ENCODE measurements at regions not wholly inside any gene's neighbourhood (a gene's known extent, or its start where the extent isn't known, plus 50 kb on each side); places are given as distances from the start of the nearest gene placed in this dataset.

- no peak overlapping the region for H3K4me3 Mint-ChIP-seq
- H3K9me3 Mint-ChIP-seq (ENCODE audit: insufficient read depth), result peaks cover 1% of the 10 kb centered on the region
- no peaks in the 10 kb centered on the region for H3K27me3 Mint-ChIP-seq (ENCODE audit: low read depth)
- H3K4me1 Mint-ChIP-seq (ENCODE audit: low read depth), result no peaks in the 10 kb centered on the region
- no peaks in the 10 kb centered on the region for H3K36me3 Mint-ChIP-seq (ENCODE audit: low read depth)
- ATAC-seq, result no peak
- CTCF ChIA-PET, result no interaction called here
- no peak overlapping the region for H3K27ac Mint-ChIP-seq
- no peak for DNase-seq
- POLR2A ChIA-PET, result no interaction called here
Observed at GRCh38 chr9:23229890-23230317, 596.1 kb downstream of the ELAVL2 start.

- DNase-seq (no peak), ATAC-seq (no peak)
- Mint-ChIP-seq H3K4me3 (no peak overlapping the region), H3K9me3 (ENCODE audit: insufficient read depth) (peaks cover 9% of the 10 kb centered on the region), H3K4me1 (ENCODE audit: low read depth) (no peaks in the 10 kb centered on the region), H3K27ac (no peak overlapping the region), H3K36me3 (ENCODE audit: low read depth) (no peaks in the 10 kb centered on the region), H3K27me3 (ENCODE audit: low read depth) (no peaks in the 10 kb centered on the region)
- POLR2A ChIA-PET, result no interaction called here
- CTCF ChIA-PET, result no interaction called here
Observed at GRCh38 chr9:23232831-23233230, 593.2 kb downstream of the ELAVL2 start.

- peaks cover 8% of the 10 kb centered on the region for H3K9me3 Mint-ChIP-seq (ENCODE audit: insufficient read depth)
- ChIA-PET CTCF (no interaction called here), POLR2A (no interaction called here)
- no peaks in the 10 kb centered on the region for H3K4me1 Mint-ChIP-seq (ENCODE audit: low read depth)
- DNase-seq, result no peak
- H3K4me3 Mint-ChIP-seq, result no peak overlapping the region
- H3K27ac Mint-ChIP-seq, result no peak overlapping the region
- H3K27me3 Mint-ChIP-seq (ENCODE audit: low read depth), result no peaks in the 10 kb centered on the region
- no peaks in the 10 kb centered on the region for H3K36me3 Mint-ChIP-seq (ENCODE audit: low read depth)
- no peak for ATAC-seq
Observed at GRCh38 chr9:23243523-23243922, 582.5 kb downstream of the ELAVL2 start.

- Mint-ChIP-seq H3K27me3 (ENCODE audit: low read depth) (no peaks in the 10 kb centered on the region), H3K27ac (no peak overlapping the region), H3K9me3 (ENCODE audit: insufficient read depth) (peaks cover 9% of the 10 kb centered on the region), H3K36me3 (ENCODE audit: low read depth) (no peaks in the 10 kb centered on the region), H3K4me1 (ENCODE audit: low read depth) (no peaks in the 10 kb centered on the region), H3K4me3 (no peak overlapping the region)
- CTCF ChIA-PET, result no interaction called here
- POLR2A ChIA-PET, result no interaction called here
- ATAC-seq (no peak), DNase-seq (no peak)
Observed at GRCh38 chr9:23245067-23245466, 581.0 kb downstream of the ELAVL2 start.

GRCh38 chr9:23254404-23255184 is 571.4 kb downstream of the ELAVL2 start:
- ChIA-PET POLR2A (no interaction called here), CTCF (no interaction called here)
- ATAC-seq (no peak), DNase-seq (no peak)
- peaks cover 17% of the 10 kb centered on the region for H3K9me3 Mint-ChIP-seq (ENCODE audit: insufficient read depth)
- H3K27me3 Mint-ChIP-seq (ENCODE audit: low read depth), result no peaks in the 10 kb centered on the region
- no peaks in the 10 kb centered on the region for H3K4me1 Mint-ChIP-seq (ENCODE audit: low read depth)
- no peak overlapping the region for H3K27ac Mint-ChIP-seq
- H3K4me3 Mint-ChIP-seq, result no peak overlapping the region
- H3K36me3 Mint-ChIP-seq (ENCODE audit: low read depth), result no peaks in the 10 kb centered on the region

- no peaks in the 10 kb centered on the region for H3K27me3 Mint-ChIP-seq (ENCODE audit: low read depth)
Observed at GRCh38 chr9:23255346-23255745, 570.7 kb downstream of the ELAVL2 start.

GRCh38 chr9:23258569-23258968 is 567.5 kb downstream of the ELAVL2 start:
- Mint-ChIP-seq H3K4me3 (no peak overlapping the region), H3K4me1 (ENCODE audit: low read depth) (no peaks in the 10 kb centered on the region), H3K27me3 (ENCODE audit: low read depth) (no peaks in the 10 kb centered on the region), H3K36me3 (ENCODE audit: low read depth) (no peaks in the 10 kb centered on the region), H3K27ac (no peak overlapping the region), H3K9me3 (ENCODE audit: insufficient read depth) (peaks cover 10% of the 10 kb centered on the region)
- ChIA-PET POLR2A (no interaction called here), CTCF (no interaction called here)
- DNase-seq (no peak), ATAC-seq (no peak)

More at GRCh38 chr9:23255346-23255745, 570.7 kb downstream of the ELAVL2 start:
- DNase-seq (no peak), ATAC-seq (no peak)
- Mint-ChIP-seq H3K4me3 (no peak overlapping the region), H3K9me3 (ENCODE audit: insufficient read depth) (peaks cover 13% of the 10 kb centered on the region), H3K27ac (no peak overlapping the region), H3K4me1 (ENCODE audit: low read depth) (no peaks in the 10 kb centered on the region), H3K36me3 (ENCODE audit: low read depth) (no peaks in the 10 kb centered on the region)
- ChIA-PET POLR2A (no interaction called here), CTCF (no interaction called here)

- H3K36me3 Mint-ChIP-seq (ENCODE audit: low read depth), result no peaks in the 10 kb centered on the region
- H3K9me3 Mint-ChIP-seq (ENCODE audit: insufficient read depth), result peaks cover 12% of the 10 kb centered on the region
- POLR2A ChIA-PET, result no interaction called here
- H3K4me1 Mint-ChIP-seq (ENCODE audit: low read depth), result no peaks in the 10 kb centered on the region
- no peak for DNase-seq
- CTCF ChIA-PET, result no interaction called here
- ATAC-seq, result no peak
- no peaks in the 10 kb centered on the region for H3K27me3 Mint-ChIP-seq (ENCODE audit: low read depth)
- H3K27ac Mint-ChIP-seq, result no peak overlapping the region
- no peak overlapping the region for H3K4me3 Mint-ChIP-seq
Observed at GRCh38 chr9:23278561-23278960, 547.5 kb downstream of the ELAVL2 start.

- ChIA-PET CTCF (no interaction called here), POLR2A (no interaction called here)
- Mint-ChIP-seq H3K9me3 (ENCODE audit: insufficient read depth) (no peaks in the 10 kb centered on the region), H3K4me3 (no peak overlapping the region), H3K36me3 (ENCODE audit: low read depth) (no peaks in the 10 kb centered on the region), H3K27me3 (ENCODE audit: low read depth) (no peaks in the 10 kb centered on the region), H3K27ac (no peak overlapping the region), H3K4me1 (ENCODE audit: low read depth) (no peaks in the 10 kb centered on the region)
- ATAC-seq (no peak), DNase-seq (no peak)
Observed at GRCh38 chr9:23287390-23287789, 538.6 kb downstream of the ELAVL2 start.

- ATAC-seq (no peak), DNase-seq (no peak)
- CTCF ChIA-PET, result no interaction called here
- Mint-ChIP-seq H3K27me3 (ENCODE audit: low read depth) (no peaks in the 10 kb centered on the region), H3K4me1 (ENCODE audit: low read depth) (no peaks in the 10 kb centered on the region), H3K9me3 (ENCODE audit: insufficient read depth) (peaks cover under 1% of the 10 kb centered on the region), H3K36me3 (ENCODE audit: low read depth) (no peaks in the 10 kb centered on the region), H3K27ac (no peak overlapping the region), H3K4me3 (no peak overlapping the region)
- POLR2A ChIA-PET, result no interaction called here
Observed at GRCh38 chr9:23288545-23288944, 537.5 kb downstream of the ELAVL2 start.

GRCh38 chr9:23290973-23291372 is 535.1 kb downstream of the ELAVL2 start:
- no peak for DNase-seq
- ATAC-seq, result no peak
- peaks cover 11% of the 10 kb centered on the region for H3K9me3 Mint-ChIP-seq (ENCODE audit: insufficient read depth)
- no peaks in the 10 kb centered on the region for H3K27me3 Mint-ChIP-seq (ENCODE audit: low read depth)
- ChIA-PET CTCF (no interaction called here), POLR2A (no interaction called here)
- H3K4me1 Mint-ChIP-seq (ENCODE audit: low read depth), result no peaks in the 10 kb centered on the region
- H3K27ac Mint-ChIP-seq, result no peak overlapping the region
- no peak overlapping the region for H3K4me3 Mint-ChIP-seq
- no peaks in the 10 kb centered on the region for H3K36me3 Mint-ChIP-seq (ENCODE audit: low read depth)

GRCh38 chr9:23302281-23302680 is 523.8 kb downstream of the ELAVL2 start:
- Mint-ChIP-seq H3K4me3 (no peak overlapping the region), H3K36me3 (ENCODE audit: low read depth) (no peaks in the 10 kb centered on the region), H3K4me1 (ENCODE audit: low read depth) (no peaks in the 10 kb centered on the region), H3K27ac (no peak overlapping the region), H3K9me3 (ENCODE audit: insufficient read depth) (peaks cover 13% of the 10 kb centered on the region), H3K27me3 (ENCODE audit: low read depth) (no peaks in the 10 kb centered on the region)
- POLR2A ChIA-PET, result interaction anchor here (0.5 kb wide), 1 partner anchor 196 kb away, joined by 3 read pairs; no protein-coding TSS in a partner anchor
- DNase-seq, result no peak
- ATAC-seq, result no peak
- CTCF ChIA-PET, result no interaction called here

GRCh38 chr9:23306731-23307130 is 519.3 kb downstream of the ELAVL2 start:
- H3K36me3 Mint-ChIP-seq (ENCODE audit: low read depth), result no peaks in the 10 kb centered on the region
- ATAC-seq (no peak), DNase-seq (no peak)
- H3K4me3 Mint-ChIP-seq, result no peak overlapping the region
- CTCF ChIA-PET, result no interaction called here
- no peak overlapping the region for H3K27ac Mint-ChIP-seq
- no peaks in the 10 kb centered on the region for H3K27me3 Mint-ChIP-seq (ENCODE audit: low read depth)
- POLR2A ChIA-PET, result no interaction called here
- H3K9me3 Mint-ChIP-seq (ENCODE audit: insufficient read depth), result peaks cover 16% of the 10 kb centered on the region
- no peaks in the 10 kb centered on the region for H3K4me1 Mint-ChIP-seq (ENCODE audit: low read depth)

Data from activated CD8-positive, alpha-beta T cell treated with anti-CD3 and anti-CD28 coated beads, Interleukin-2, amount 10 ng/mL, durations not matched to agents 7 days and 5 days (primary cell).